GM23338 (cell line): ENCODE measurements at regions not wholly inside any gene's neighbourhood (a gene's known extent, or its start where the extent isn't known, plus 50 kb on each side); places are given as distances from the start of the nearest gene placed in this dataset.

ENCODE experiments used
- ATAC-seq: fragments of 200-7000 bp; cut with Tn5 transposase; 3 replicates; pipeline ENCODE4 v1.9.1; 2020
- DNase-seq: peaks from one replicate; pipeline ENCODE4 v3.0.0-alpha.2; 2015; ENCODE audit warnings: low spot score
- H2AFZ ChIP-seq: fragments of 200-600 bp; sonication (generic); 2 replicates; pipeline ENCODE4 v1.8.0; 2016; ENCODE audit warnings: antibody characterized with exemption, mild to moderate bottlenecking, moderate library complexity
- H3F3A ChIP-seq: fragments of 200-600 bp; sonication (generic); replicated peaks from 2 replicates; pipeline ENCODE4 v1.8.0; 2017; ENCODE audit warnings: antibody characterized with exemption, mixed run types, low read depth
- H3K27ac ChIP-seq: fragments of 200-600 bp; sonication (generic); 2 replicates; pipeline ENCODE4 v1.6.1; 2016; ENCODE audit warnings: low read depth
- H3K27me3 ChIP-seq: fragments of 200-600 bp; sonication (generic); 2 replicates; pipeline ENCODE4 v1.8.0; 2016; ENCODE audit warnings: mild to moderate bottlenecking, mixed run types, moderate library complexity; ENCODE audit not compliant: insufficient read depth
- H3K36me3 ChIP-seq: fragments of 200-600 bp; sonication (generic); 2 replicates; pipeline ENCODE4 v1.8.0; 2016; ENCODE audit warnings: mild to moderate bottlenecking; ENCODE audit not compliant: insufficient read depth
- H3K4me1 ChIP-seq: fragments of 200-600 bp; sonication (generic); 2 replicates; pipeline ENCODE4 v1.8.0; 2016; ENCODE audit warnings: mild to moderate bottlenecking, moderate library complexity; ENCODE audit not compliant: insufficient read depth
- H3K4me2 ChIP-seq: fragments of 200-600 bp; sonication (generic); 2 replicates; pipeline ENCODE4 v1.7.1; 2017; ENCODE audit warnings: mixed run types
- H3K4me3 ChIP-seq: fragments of 200-600 bp; sonication (generic); 2 replicates; pipeline ENCODE4 v1.6.1; 2016; ENCODE audit warnings: mixed run types
- H3K79me2 ChIP-seq: fragments of 200-600 bp; sonication (generic); replicated peaks from 2 replicates; pipeline ENCODE4 v1.8.0; 2017; ENCODE audit warnings: mild to moderate bottlenecking; ENCODE audit not compliant: insufficient read depth
- H3K9me2 ChIP-seq: fragments of 200-600 bp; sonication (generic); 2 replicates; pipeline ENCODE4 v1.8.0; 2017; ENCODE audit not compliant: insufficient read depth
- H4K20me1 ChIP-seq: fragments of 200-600 bp; sonication (generic); replicated peaks from 2 replicates; pipeline ENCODE4 v1.8.0; 2017; ENCODE audit warnings: mild to moderate bottlenecking; ENCODE audit not compliant: insufficient read depth
- H3K27ac Mint-ChIP-seq: 2 replicates; pipeline ENCODE4 v1.8.0; 2020; ENCODE audit warnings: inconsistent platforms, mild to moderate bottlenecking, moderate library complexity, mixed read lengths
- H3K27me3 Mint-ChIP-seq: 3 replicates; pipeline ENCODE4 v1.8.0; 2022; ENCODE audit warnings: low read depth, mild to moderate bottlenecking, moderate library complexity, mixed read lengths, inconsistent platforms; ENCODE audit not compliant: insufficient read depth, poor library complexity
- H3K36me3 Mint-ChIP-seq: 3 replicates; pipeline ENCODE4 v1.8.0; 2021; ENCODE audit warnings: low read depth, mild to moderate bottlenecking, inconsistent platforms, moderate library complexity, mixed read lengths
- H3K4me1 Mint-ChIP-seq: 3 replicates; pipeline ENCODE4 v1.8.0; 2020; ENCODE audit warnings: mild to moderate bottlenecking, inconsistent platforms, mixed read lengths
- H3K4me3 Mint-ChIP-seq: 3 replicates; pipeline ENCODE4 v1.8.0; 2021; ENCODE audit warnings: moderate library complexity, mild to moderate bottlenecking, inconsistent platforms, mixed read lengths
- H3K9me3 Mint-ChIP-seq: 3 replicates; pipeline ENCODE4 v1.8.0; 2020; ENCODE audit warnings: moderate library complexity, mild to moderate bottlenecking, inconsistent platforms, mixed read lengths
- EZH2phosphoT487 ChIP-seq: fragments of 200-600 bp; sonication (generic); IDR thresholded peaks from one replicate; pipeline ENCODE4 v1.8.1; 2018; ENCODE audit warnings: antibody characterized with exemption; ENCODE audit not compliant: unreplicated experiment
- NANOG ChIP-seq: IDR thresholded peaks from 2 replicates; pipeline ENCODE4 v1.6.1; 2016; ENCODE audit warnings: antibody characterized with exemption, borderline replicate concordance
- STAT1 ChIP-seq: IDR thresholded peaks from one replicate; pipeline ENCODE4 v1.6.1; 2016; ENCODE audit warnings: antibody characterized with exemption; ENCODE audit not compliant: unreplicated experiment
- ZNF114 ChIP-seq: fragments of 250-450 bp; sonication (Bioruptor Pico); IDR thresholded peaks from 2 replicates; pipeline ENCODE4 v1.5.0; 2020; ENCODE audit warnings: mild to moderate bottlenecking, moderate library complexity
- TF ChIP-seq, protein P1 (sequence below), 2 experiments: fragments of 200-600 bp in 1 of 2; sonication (generic) in 1 of 2; conservative IDR thresholded peaks; 2 replicates each; pipeline versions ENCODE4 v1.5.1 to v1.6.1; 2016 to 2017; ENCODE audit warnings: antibody characterized with exemption in 2 of 2, low read depth in 2 of 2, mild to moderate bottlenecking in 2 of 2, moderate library complexity in 1 of 2
- TF ChIP-seq, protein P2 (sequence below): IDR thresholded peaks from one replicate; pipeline ENCODE4 v1.6.1; 2018; ENCODE audit warnings: antibody characterized with exemption; ENCODE audit not compliant: unreplicated experiment

DNA sequence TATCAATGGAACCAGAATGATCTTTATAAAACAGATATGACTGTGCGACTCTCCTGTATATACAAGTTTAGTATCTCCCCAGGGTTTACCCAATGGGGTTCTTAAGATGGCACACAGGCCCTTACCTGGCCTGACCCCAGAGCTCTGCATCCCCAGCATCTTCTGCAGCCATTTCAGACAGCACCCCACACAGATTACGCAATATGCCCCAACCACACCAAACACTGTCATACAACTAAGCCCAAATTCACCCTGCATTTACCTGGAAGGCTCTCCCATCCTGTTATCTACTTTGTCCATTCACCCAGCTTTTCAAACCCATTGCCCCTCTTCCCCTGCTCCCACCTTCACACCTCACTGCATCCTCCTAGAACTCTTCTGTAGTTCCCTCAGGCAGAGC lies 182.5 kb upstream of the API5 start:
- H3F3A ChIP-seq = no peaks in the 10 kb centered on the region
- H3K4me1 ChIP-seq = no peaks in the 10 kb centered on the region
- TF ChIP-seq STAT1 (no peak), EZH2phosphoT487 (no peak), NANOG (no peak)
- TF ChIP-seq, protein P1, sequence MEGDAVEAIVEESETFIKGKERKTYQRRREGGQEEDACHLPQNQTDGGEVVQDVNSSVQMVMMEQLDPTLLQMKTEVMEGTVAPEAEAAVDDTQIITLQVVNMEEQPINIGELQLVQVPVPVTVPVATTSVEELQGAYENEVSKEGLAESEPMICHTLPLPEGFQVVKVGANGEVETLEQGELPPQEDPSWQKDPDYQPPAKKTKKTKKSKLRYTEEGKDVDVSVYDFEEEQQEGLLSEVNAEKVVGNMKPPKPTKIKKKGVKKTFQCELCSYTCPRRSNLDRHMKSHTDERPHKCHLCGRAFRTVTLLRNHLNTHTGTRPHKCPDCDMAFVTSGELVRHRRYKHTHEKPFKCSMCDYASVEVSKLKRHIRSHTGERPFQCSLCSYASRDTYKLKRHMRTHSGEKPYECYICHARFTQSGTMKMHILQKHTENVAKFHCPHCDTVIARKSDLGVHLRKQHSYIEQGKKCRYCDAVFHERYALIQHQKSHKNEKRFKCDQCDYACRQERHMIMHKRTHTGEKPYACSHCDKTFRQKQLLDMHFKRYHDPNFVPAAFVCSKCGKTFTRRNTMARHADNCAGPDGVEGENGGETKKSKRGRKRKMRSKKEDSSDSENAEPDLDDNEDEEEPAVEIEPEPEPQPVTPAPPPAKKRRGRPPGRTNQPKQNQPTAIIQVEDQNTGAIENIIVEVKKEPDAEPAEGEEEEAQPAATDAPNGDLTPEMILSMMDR (conservative IDR thresholded peaks at IDR 0.05; ENCODE audit: low read depth in 2 of 2) = no peak
- H3K4me2 ChIP-seq = no peak overlapping the region
- Mint-ChIP-seq H3K27ac (no peak overlapping the region), H3K9me3 (peaks cover 93% of the 10 kb centered on the region), H3K36me3 (peaks cover 17% of the 10 kb centered on the region), H3K4me1 (no peaks in the 10 kb centered on the region), H3K4me3 (no peak overlapping the region), H3K27me3 (peaks cover 3% of the 10 kb centered on the region)
- no peaks in the 10 kb centered on the region for H3K79me2 ChIP-seq
- H3K27ac ChIP-seq = no peak overlapping the region
- H2AFZ ChIP-seq = no peak overlapping the region
- no peaks in the 10 kb centered on the region for H3K27me3 ChIP-seq
- no peaks in the 10 kb centered on the region for H4K20me1 ChIP-seq
- no peaks in the 10 kb centered on the region for H3K36me3 ChIP-seq
- ATAC-seq (no peak), DNase-seq (no peak)
- no peak overlapping the region for H3K4me3 ChIP-seq
- no peaks in the 10 kb centered on the region for H3K9me2 ChIP-seq

DNA sequence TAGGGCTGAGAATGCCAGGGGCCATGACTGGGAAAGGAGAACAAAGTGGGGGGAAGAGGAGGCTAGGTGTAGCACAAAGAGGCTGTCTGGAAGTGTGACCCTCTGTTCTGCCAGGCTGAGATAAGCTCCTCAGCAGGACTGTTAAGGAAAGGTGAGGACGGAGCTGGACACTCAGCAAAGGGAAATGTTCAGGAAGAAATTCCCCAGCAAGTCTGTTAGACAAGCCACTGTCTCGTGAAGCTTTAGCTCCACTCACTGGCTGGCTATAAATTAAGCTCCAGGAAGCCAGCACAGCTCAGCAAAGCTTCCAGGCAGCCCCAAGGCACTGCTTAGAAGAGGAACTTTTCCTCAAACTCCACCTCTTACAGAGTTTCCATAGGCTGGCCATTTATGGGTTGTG lies 181.2 kb upstream of the API5 start:
- ATAC-seq = peak; percentile 48; the same call in 1 of the 3 replicates
- no peaks in the 10 kb centered on the region for H3K79me2 ChIP-seq
- H3F3A ChIP-seq = no peaks in the 10 kb centered on the region
- H2AFZ ChIP-seq = 0 out of 2 replicates have a peak overlapping the region, but pooled peaks have one; percentile 66
- Mint-ChIP-seq H3K27ac (no peak overlapping the region), H3K27me3 (peaks cover 3% of the 10 kb centered on the region), H3K4me1 (no peaks in the 10 kb centered on the region), H3K9me3 (peaks cover 90% of the 10 kb centered on the region), H3K36me3 (peaks cover 21% of the 10 kb centered on the region), H3K4me3 (no peak overlapping the region)
- H3K36me3 ChIP-seq = no peaks in the 10 kb centered on the region
- no peak overlapping the region for H3K4me3 ChIP-seq
- no peak overlapping the region for H3K4me2 ChIP-seq
- DNase-seq = peak; percentile 19
- H3K9me2 ChIP-seq = no peaks in the 10 kb centered on the region
- TF ChIP-seq ZNF114 (CRISPR knock-in tag) = no peak
- no peak for TF ChIP-seq EZH2phosphoT487
- TF ChIP-seq, protein P2, sequence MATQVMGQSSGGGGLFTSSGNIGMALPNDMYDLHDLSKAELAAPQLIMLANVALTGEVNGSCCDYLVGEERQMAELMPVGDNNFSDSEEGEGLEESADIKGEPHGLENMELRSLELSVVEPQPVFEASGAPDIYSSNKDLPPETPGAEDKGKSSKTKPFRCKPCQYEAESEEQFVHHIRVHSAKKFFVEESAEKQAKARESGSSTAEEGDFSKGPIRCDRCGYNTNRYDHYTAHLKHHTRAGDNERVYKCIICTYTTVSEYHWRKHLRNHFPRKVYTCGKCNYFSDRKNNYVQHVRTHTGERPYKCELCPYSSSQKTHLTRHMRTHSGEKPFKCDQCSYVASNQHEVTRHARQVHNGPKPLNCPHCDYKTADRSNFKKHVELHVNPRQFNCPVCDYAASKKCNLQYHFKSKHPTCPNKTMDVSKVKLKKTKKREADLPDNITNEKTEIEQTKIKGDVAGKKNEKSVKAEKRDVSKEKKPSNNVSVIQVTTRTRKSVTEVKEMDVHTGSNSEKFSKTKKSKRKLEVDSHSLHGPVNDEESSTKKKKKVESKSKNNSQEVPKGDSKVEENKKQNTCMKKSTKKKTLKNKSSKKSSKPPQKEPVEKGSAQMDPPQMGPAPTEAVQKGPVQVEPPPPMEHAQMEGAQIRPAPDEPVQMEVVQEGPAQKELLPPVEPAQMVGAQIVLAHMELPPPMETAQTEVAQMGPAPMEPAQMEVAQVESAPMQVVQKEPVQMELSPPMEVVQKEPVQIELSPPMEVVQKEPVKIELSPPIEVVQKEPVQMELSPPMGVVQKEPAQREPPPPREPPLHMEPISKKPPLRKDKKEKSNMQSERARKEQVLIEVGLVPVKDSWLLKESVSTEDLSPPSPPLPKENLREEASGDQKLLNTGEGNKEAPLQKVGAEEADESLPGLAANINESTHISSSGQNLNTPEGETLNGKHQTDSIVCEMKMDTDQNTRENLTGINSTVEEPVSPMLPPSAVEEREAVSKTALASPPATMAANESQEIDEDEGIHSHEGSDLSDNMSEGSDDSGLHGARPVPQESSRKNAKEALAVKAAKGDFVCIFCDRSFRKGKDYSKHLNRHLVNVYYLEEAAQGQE = no peak
- TF ChIP-seq, protein P1 (conservative IDR thresholded peaks at IDR 0.05; ENCODE audit: low read depth in 2 of 2) = peak; percentile 32 to 54
- TF ChIP-seq NANOG = no peak
- no peaks in the 10 kb centered on the region for H3K4me1 ChIP-seq
- no peaks in the 10 kb centered on the region for H4K20me1 ChIP-seq
- no peaks in the 10 kb centered on the region for H3K27me3 ChIP-seq
- no peak overlapping the region for H3K27ac ChIP-seq
